RWPE2 (cell line): ENCODE measurements at regions not wholly inside any gene's neighbourhood (a gene's known extent, or its start where the extent isn't known, plus 50 kb on each side); places are given as distances from the start of the nearest gene placed in this dataset.
"Not testable (repeated sequence)": the region's sequence is repeated elsewhere in the genome, so short reads cannot be mapped to it uniquely, and the experiment has no call there.

Experiments
- ATAC-seq: fragments of 200-7000 bp; cut with Tn5 transposase; 3 replicates; pipeline ENCODE4 v1.9.1; 2021; ENCODE audit warnings: low read depth
- DNase-seq: peaks from one replicate; pipeline ENCODE4 v3.0.0-alpha.2; 2020; ENCODE audit warnings: low spot score
- H3K27ac ChIP-seq: fragments of 450-650 bp; 2 replicates; pipeline ENCODE4 v1.5.1; 2017; ENCODE audit warnings: mild to moderate bottlenecking; ENCODE audit not compliant: poor library complexity, severe bottlenecking
- H3K27me3 ChIP-seq: fragments of 250-450 bp; sonication (Bioruptor Pico); 2 replicates; pipeline ENCODE4 v1.5.1; 2021; ENCODE audit warnings: mild to moderate bottlenecking, moderate library complexity; ENCODE audit not compliant: insufficient read depth, poor library complexity, severe bottlenecking
- H3K36me3 ChIP-seq: fragments of 250-450 bp; sonication (Bioruptor Pico); 2 replicates; pipeline ENCODE4 v1.5.1; 2020; ENCODE audit warnings: low read depth, mild to moderate bottlenecking, moderate library complexity
- H3K4me1 ChIP-seq: fragments of 250-450 bp; sonication (Bioruptor Pico); 2 replicates; pipeline ENCODE4 v1.5.1; 2021; ENCODE audit warnings: mild to moderate bottlenecking, moderate library complexity; ENCODE audit not compliant: insufficient read depth, poor library complexity, severe bottlenecking
- H3K4me3 ChIP-seq: fragments of 250-450 bp; sonication (Bioruptor Pico); 2 replicates; pipeline ENCODE4 v1.5.1; 2021; ENCODE audit warnings: mild to moderate bottlenecking, moderate library complexity; ENCODE audit not compliant: severe bottlenecking
- H3K9me3 ChIP-seq: fragments of 250-450 bp; sonication (Bioruptor Pico); 2 replicates; pipeline ENCODE4 v1.5.1; 2021; ENCODE audit warnings: mild to moderate bottlenecking, moderate library complexity; ENCODE audit not compliant: severe bottlenecking
- CTCF ChIP-seq: fragments of 450-650 bp; IDR thresholded peaks from one replicate; pipeline ENCODE4 v1.5.1; 2017; ENCODE audit warnings: mild to moderate bottlenecking, moderate library complexity; ENCODE audit not compliant: poor library complexity, severe bottlenecking

GRCh38 chr5:152650413-152650812 is 245.3 kb upstream of the NMUR2 start:
- Histone ChIP-seq H3K9me3 (no peaks in the 10 kb centered on the region), H3K4me3 (no peak overlapping the region), H3K4me1 (no peaks in the 10 kb centered on the region), H3K36me3 (no peaks in the 10 kb centered on the region), H3K27me3 (peaks cover 6% of the 10 kb centered on the region), H3K27ac (no peak overlapping the region)
- no peak for TF ChIP-seq CTCF
- DNase-seq (no peak), ATAC-seq (no peak)

GRCh38 chr5:152659470-152659869 is 254.4 kb upstream of the NMUR2 start:
- ATAC-seq (0 out of 3 replicates have a peak, but pooled peaks have one; percentile 14), DNase-seq (peak; percentile 56)
- H3K4me3 ChIP-seq, result peak overlapping the region; percentile 6
- H3K27me3 ChIP-seq, H3K9me3 ChIP-seq, H3K4me1 ChIP-seq, H3K36me3 ChIP-seq, H3K27ac ChIP-seq: not testable (repeated sequence)

- no peaks in the 10 kb centered on the region for H3K9me3 ChIP-seq
- no peak for TF ChIP-seq CTCF
- H3K4me3 ChIP-seq, result no peak overlapping the region
- no peaks in the 10 kb centered on the region for H3K36me3 ChIP-seq
- H3K27me3 ChIP-seq, result no peaks in the 10 kb centered on the region
- peak; percentile 33; the same call in 1 of the 3 replicates for ATAC-seq
- no peak overlapping the region for H3K27ac ChIP-seq
- H3K4me1 ChIP-seq, result no peaks in the 10 kb centered on the region
- no peak for DNase-seq
Observed at GRCh38 chr5:152673601-152674000, 268.5 kb upstream of the NMUR2 start.

GRCh38 chr5:152674403-152674802 is 269.3 kb upstream of the NMUR2 start:
- Histone ChIP-seq H3K9me3 (no peaks in the 10 kb centered on the region), H3K4me3 (no peak overlapping the region), H3K36me3 (no peaks in the 10 kb centered on the region), H3K27me3 (no peaks in the 10 kb centered on the region), H3K27ac (no peak overlapping the region), H3K4me1 (no peaks in the 10 kb centered on the region)
- ATAC-seq, result no peak
- DNase-seq, result no peak
- TF ChIP-seq CTCF, result no peak

- DNase-seq (no peak), ATAC-seq (no peak)
- Histone ChIP-seq H3K27me3 (no peaks in the 10 kb centered on the region), H3K4me1 (no peaks in the 10 kb centered on the region), H3K27ac (no peak overlapping the region), H3K9me3 (no peaks in the 10 kb centered on the region), H3K36me3 (no peaks in the 10 kb centered on the region), H3K4me3 (no peak overlapping the region)
- no peak for TF ChIP-seq CTCF
Observed at GRCh38 chr5:152676196-152676595, 271.1 kb upstream of the NMUR2 start.
